ENCODE measurements at regions not wholly inside any gene's neighbourhood (a gene's known extent, or its start where the extent isn't known, plus 50 kb on each side); places are given as distances from the start of the nearest gene placed in this dataset.

DNA sequence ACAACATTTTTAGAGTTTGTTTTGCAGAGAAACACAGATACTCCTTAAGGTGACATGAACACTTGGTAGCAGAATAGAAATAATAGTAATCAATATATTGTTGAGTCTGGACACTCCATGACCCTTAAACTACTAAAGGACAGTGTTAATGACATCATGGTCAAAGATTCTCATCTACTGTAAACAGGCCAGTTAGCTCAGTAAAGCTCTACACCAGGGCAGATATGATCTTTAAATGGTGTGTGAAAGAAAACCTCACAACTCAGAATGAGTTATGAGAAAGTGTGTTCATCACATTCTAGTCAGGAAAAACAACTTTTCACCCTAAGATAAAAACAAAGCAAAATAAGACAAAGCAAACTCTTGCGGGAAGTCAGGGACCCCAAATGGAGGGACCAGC lies 58.1 kb upstream of the ADAMTS5 start:
- H3K36me3 ChIP-seq (ENCODE audit: control insufficient read depth in 1 of 2, insufficient read depth in 2 of 2, low read length in 1 of 2) = no peaks in the 10 kb centered on the region
- no peaks in the 10 kb centered on the region for H3K4me1 ChIP-seq (ENCODE audit: control insufficient read depth in 1 of 2, insufficient read depth in 2 of 2, low read length in 2 of 2)
- H3K27ac ChIP-seq (ENCODE audit: low read depth in 1 of 2, low read length in 2 of 2) = no peak overlapping the region
- intact Hi-C loops (cut with DNase I) = no loop called here
- 86% methylated on average over 1 of the region's 1 CpG for WGBS, 2 donors
- peaks cover 2% of the 10 kb centered on the region for H3K9me3 ChIP-seq (ENCODE audit: control insufficient read depth, low read length)
- ATAC-seq (ENCODE audit: low FRiP score) = no peak
- no peak for DNase-seq
- no peaks in the 10 kb centered on the region for H3K27me3 ChIP-seq (ENCODE audit: control insufficient read depth in 1 of 2, insufficient read depth in 2 of 2, low read length in 1 of 2)
- no peak overlapping the region for H3K4me3 ChIP-seq (ENCODE audit: low read length in 2 of 2)

DNA sequence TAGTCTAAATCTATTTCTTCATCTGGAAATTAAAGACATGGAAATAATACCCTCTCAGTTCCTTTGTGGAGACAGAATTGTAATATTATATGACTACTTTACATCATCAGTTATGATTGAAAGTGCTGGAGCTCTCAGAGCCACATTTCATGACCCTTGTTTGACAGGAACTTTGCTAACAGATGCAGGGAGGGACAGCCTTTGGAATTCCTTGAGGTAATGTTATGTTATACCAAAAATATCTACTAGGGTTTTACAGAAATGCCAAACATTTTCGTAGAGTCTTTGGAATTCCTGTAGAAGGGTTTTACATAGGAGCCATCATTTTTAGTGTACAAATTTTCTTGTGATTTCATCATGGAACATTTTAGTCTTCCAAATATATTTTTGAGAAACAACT lies 57.4 kb upstream of the ADAMTS5 start:
- DNase-seq (no peak), ATAC-seq (ENCODE audit: low FRiP score) (no peak)
- Histone ChIP-seq H3K4me1 (ENCODE audit: control insufficient read depth in 1 of 2, insufficient read depth in 2 of 2, low read length in 2 of 2) (no peaks in the 10 kb centered on the region), H3K9me3 (ENCODE audit: control insufficient read depth, low read length) (peaks cover 2% of the 10 kb centered on the region), H3K27me3 (ENCODE audit: control insufficient read depth in 1 of 2, insufficient read depth in 2 of 2, low read length in 1 of 2) (no peaks in the 10 kb centered on the region), H3K36me3 (ENCODE audit: control insufficient read depth in 1 of 2, insufficient read depth in 2 of 2, low read length in 1 of 2) (no peaks in the 10 kb centered on the region), H3K27ac (ENCODE audit: low read depth in 1 of 2, low read length in 2 of 2) (no peak overlapping the region), H3K4me3 (ENCODE audit: low read length in 2 of 2) (no peak overlapping the region)
- WGBS, 2 donors = 5 to 8% methylated on average over 1 of the region's 1 CpG
- intact Hi-C loops (cut with DNase I) = no loop called here

DNA sequence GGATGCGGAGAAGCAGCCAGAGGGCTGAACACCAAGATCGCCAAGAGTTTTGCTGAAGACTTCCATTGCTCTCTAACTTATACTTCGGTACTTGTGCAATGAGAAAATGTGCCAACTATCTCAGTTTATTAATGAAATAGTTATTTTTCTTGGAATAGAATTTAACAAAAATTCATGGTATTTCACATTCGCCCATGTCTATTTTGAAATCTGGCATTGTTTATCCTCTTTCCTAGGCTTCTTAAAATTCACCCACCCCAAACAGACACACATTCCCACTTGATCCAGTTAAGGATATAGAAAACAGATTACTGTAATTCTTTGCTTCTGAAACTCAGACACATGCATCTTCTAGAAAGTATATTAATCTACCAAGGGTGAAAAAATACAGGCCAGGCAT lies 56.3 kb upstream of the ADAMTS5 start:
- Histone ChIP-seq H3K27ac (ENCODE audit: low read depth in 1 of 2, low read length in 2 of 2) (no peak overlapping the region), H3K27me3 (ENCODE audit: control insufficient read depth in 1 of 2, insufficient read depth in 2 of 2, low read length in 1 of 2) (no peaks in the 10 kb centered on the region), H3K36me3 (ENCODE audit: control insufficient read depth in 1 of 2, insufficient read depth in 2 of 2, low read length in 1 of 2) (no peaks in the 10 kb centered on the region), H3K9me3 (ENCODE audit: control insufficient read depth, low read length) (peaks cover 2% of the 10 kb centered on the region), H3K4me3 (ENCODE audit: low read length in 2 of 2) (no peak overlapping the region), H3K4me1 (ENCODE audit: control insufficient read depth in 1 of 2, insufficient read depth in 2 of 2, low read length in 2 of 2) (no peaks in the 10 kb centered on the region)
- ATAC-seq (ENCODE audit: low FRiP score) (no peak), DNase-seq (no peak)
- 48 to 54% methylated on average over 4 of the region's 4 CpGs for WGBS, 2 donors
- intact Hi-C loops (cut with DNase I) = no loop called here

DNA sequence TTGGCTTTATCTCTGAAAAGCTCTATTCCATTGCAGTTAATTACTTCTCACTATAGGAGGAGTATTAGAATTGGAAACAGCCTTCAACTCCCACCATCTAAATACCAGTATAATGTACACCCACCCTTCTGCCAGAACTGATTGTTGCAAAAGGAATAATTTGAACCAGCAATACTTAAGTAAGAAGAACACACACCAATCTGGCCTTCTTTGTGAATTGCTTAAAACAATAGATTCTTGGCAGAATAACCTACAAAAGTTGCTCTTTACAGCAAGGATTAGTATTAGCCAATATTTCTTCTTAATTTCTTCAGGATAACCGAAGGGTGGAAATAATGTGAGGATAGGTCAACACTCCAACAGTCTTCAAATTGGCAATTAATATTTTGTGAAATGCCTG lies 54.9 kb upstream of the ADAMTS5 start:
- no peak for DNase-seq
- intact Hi-C loops (cut with DNase I) = no loop called here
- no peak overlapping the region for H3K27ac ChIP-seq (ENCODE audit: low read depth in 1 of 2, low read length in 2 of 2)
- no peaks in the 10 kb centered on the region for H3K4me1 ChIP-seq (ENCODE audit: control insufficient read depth in 1 of 2, insufficient read depth in 2 of 2, low read length in 2 of 2)
- 62 to 82% methylated on average over 1 of the region's 1 CpG for WGBS, 2 donors
- H3K4me3 ChIP-seq (ENCODE audit: low read length in 2 of 2) = no peak overlapping the region
- H3K27me3 ChIP-seq (ENCODE audit: control insufficient read depth in 1 of 2, insufficient read depth in 2 of 2, low read length in 1 of 2) = no peaks in the 10 kb centered on the region
- ATAC-seq (ENCODE audit: low FRiP score) = no peak
- H3K36me3 ChIP-seq (ENCODE audit: control insufficient read depth in 1 of 2, insufficient read depth in 2 of 2, low read length in 1 of 2) = no peaks in the 10 kb centered on the region
- H3K9me3 ChIP-seq (ENCODE audit: control insufficient read depth, low read length) = peaks cover 2% of the 10 kb centered on the region

DNA sequence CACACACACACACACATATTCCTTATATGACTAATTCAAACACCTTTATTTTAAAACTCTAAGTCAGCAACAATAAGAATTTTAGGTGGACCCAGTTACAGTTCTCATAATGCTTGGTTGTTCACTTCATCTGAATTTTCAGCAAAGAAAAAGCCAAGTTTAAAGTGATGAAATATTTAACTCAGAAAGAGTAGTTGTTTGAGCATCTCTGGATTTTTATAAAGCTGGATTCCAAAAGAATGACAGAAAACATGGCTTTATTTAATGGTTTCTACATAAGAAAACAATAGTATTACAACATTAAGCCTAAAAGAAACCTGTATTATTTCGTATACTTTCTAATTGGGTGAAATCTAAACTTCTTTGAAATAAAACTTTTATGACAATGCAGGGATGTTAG lies 54.2 kb upstream of the ADAMTS5 start:
- Histone ChIP-seq H3K4me1 (ENCODE audit: control insufficient read depth in 1 of 2, insufficient read depth in 2 of 2, low read length in 2 of 2) (no peaks in the 10 kb centered on the region), H3K36me3 (ENCODE audit: control insufficient read depth in 1 of 2, insufficient read depth in 2 of 2, low read length in 1 of 2) (no peaks in the 10 kb centered on the region), H3K4me3 (ENCODE audit: low read length in 2 of 2) (no peak overlapping the region), H3K9me3 (ENCODE audit: control insufficient read depth, low read length) (peaks cover 2% of the 10 kb centered on the region), H3K27ac (ENCODE audit: low read depth in 1 of 2, low read length in 2 of 2) (no peak overlapping the region), H3K27me3 (ENCODE audit: control insufficient read depth in 1 of 2, insufficient read depth in 2 of 2, low read length in 1 of 2) (no peaks in the 10 kb centered on the region)
- ATAC-seq (ENCODE audit: low FRiP score) = no peak
- intact Hi-C loops (cut with DNase I) = no loop called here
- 73 to 79% methylated on average over 1 of the region's 1 CpG for WGBS, 2 donors
- no peak for DNase-seq

DNA sequence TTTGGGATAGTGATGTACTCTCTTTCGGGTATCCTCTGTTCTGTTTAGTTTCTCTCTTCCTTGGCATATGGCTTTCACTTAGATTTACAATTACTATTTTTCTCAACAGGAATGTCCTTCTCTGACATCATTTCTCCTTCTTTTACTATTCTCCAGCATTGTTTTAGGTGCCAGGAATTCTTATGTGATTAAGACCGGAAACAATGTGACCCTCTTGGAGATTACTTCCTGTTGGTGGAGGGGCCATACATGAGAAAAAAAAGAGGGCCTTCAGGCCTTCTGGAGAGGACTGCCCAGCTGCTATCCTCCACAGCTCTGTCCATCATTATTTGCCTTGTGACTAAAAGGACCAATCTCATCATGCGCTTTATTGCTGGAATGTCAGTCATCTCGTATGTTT lies 50.4 kb upstream of the ADAMTS5 start:
- ATAC-seq (ENCODE audit: low FRiP score) (no peak), DNase-seq (no peak)
- H3K9me3 ChIP-seq (ENCODE audit: control insufficient read depth, low read length) = no peaks in the 10 kb centered on the region
- intact Hi-C loops (cut with DNase I) = no loop called here
- no peaks in the 10 kb centered on the region for H3K27me3 ChIP-seq (ENCODE audit: control insufficient read depth in 1 of 2, insufficient read depth in 2 of 2, low read length in 1 of 2)
- no peak overlapping the region for H3K4me3 ChIP-seq (ENCODE audit: low read length in 2 of 2)
- no peak overlapping the region for H3K27ac ChIP-seq (ENCODE audit: low read depth in 1 of 2, low read length in 2 of 2)
- no peaks in the 10 kb centered on the region for H3K36me3 ChIP-seq (ENCODE audit: control insufficient read depth in 1 of 2, insufficient read depth in 2 of 2, low read length in 1 of 2)
- no peaks in the 10 kb centered on the region for H3K4me1 ChIP-seq (ENCODE audit: control insufficient read depth in 1 of 2, insufficient read depth in 2 of 2, low read length in 2 of 2)
- 93 to 94% methylated on average over 4 of the region's 4 CpGs for WGBS, 2 donors
